ENCODE measurements at regions not wholly inside any gene's neighbourhood (a gene's known extent, or its start where the extent isn't known, plus 50 kb on each side); places are given as distances from the start of the nearest gene placed in this dataset.

GRCh38 chr20:39876976-39877635, 811.9 kb downstream of the MAFB start:
- 78 to 79% methylated on average over 10 of the region's 10 CpGs for WGBS, 2 donors
- DNase-seq (no peak), ATAC-seq (no peak)
- intact Hi-C loops (cut with DNase I), result loop anchor here in 3 of 10 donors (10.0 kb wide), 3 partner anchors 602 to 818 kb away; no protein-coding TSS in a partner anchor
- no peak overlapping the region for H3K27ac ChIP-seq
- TF ChIP-seq CTCF (IDR thresholded peaks at IDR 0.05), result no peak
- H3K4me1 ChIP-seq, result peaks cover 0 to 8% (median 0%) of the 10 kb centered on the region in 9 donors
- no peak overlapping the region for H3K4me3 ChIP-seq
- peaks cover 0 to 5% (median 2%) of the 10 kb centered on the region in 11 donors for H3K9me3 ChIP-seq
- H3K27me3 ChIP-seq, result peaks cover 0 to 23% (median 5%) of the 10 kb centered on the region in 7 donors
- no peaks in the 10 kb centered on the region for H3K36me3 ChIP-seq

- 72 to 73% methylated on average over 3 of the region's 3 CpGs for WGBS, 2 donors
- TF ChIP-seq CTCF (IDR thresholded peaks at IDR 0.05), result no peak
- H3K27me3 ChIP-seq, result peaks cover 0 to 23% (median 5%) of the 10 kb centered on the region in 7 donors
- no peaks in the 10 kb centered on the region for H3K36me3 ChIP-seq
- no peak for ATAC-seq
- DNase-seq, result no peak
- no peak overlapping the region for H3K27ac ChIP-seq
- no peak overlapping the region for H3K4me3 ChIP-seq
- intact Hi-C loops (cut with DNase I), result loop anchor here in 3 of 10 donors (2.0 to 10.0 kb wide), 4 partner anchors 601 to 819 kb away; no protein-coding TSS in a partner anchor
- H3K4me1 ChIP-seq, result peaks cover 0 to 8% (median 0%) of the 10 kb centered on the region in 9 donors
- H3K9me3 ChIP-seq, result no peaks in the 10 kb centered on the region
Observed at GRCh38 chr20:39875492-39876110, 813.4 kb downstream of the MAFB start.

GRCh38 chr20:39874049-39874893, 814.8 kb downstream of the MAFB start:
- Histone ChIP-seq H3K4me3 (no peak overlapping the region), H3K9me3 (no peaks in the 10 kb centered on the region), H3K27me3 (peaks cover 0 to 15% (median 5%) of the 10 kb centered on the region in 7 donors), H3K27ac (no peak overlapping the region), H3K36me3 (no peaks in the 10 kb centered on the region), H3K4me1 (peaks cover 0 to 8% (median 0%) of the 10 kb centered on the region in 9 donors)
- WGBS, 2 donors, result 55 to 63% methylated on average over 8 of the region's 8 CpGs
- intact Hi-C loops (cut with DNase I), result loop anchor here in 7 of 10 donors (2.0 to 10.0 kb wide), 8 partner anchors 599 to 821 kb away; no protein-coding TSS in a partner anchor
- DNase-seq (peak; percentile 46 to 88), ATAC-seq (peak; percentile 53 to 97 (median 95))
- peak; percentile 62 to 89 (median 85) for TF ChIP-seq CTCF (IDR thresholded peaks at IDR 0.05)

- 57 to 65% methylated on average over 2 of the region's 2 CpGs for WGBS, 2 donors
- peaks cover 0 to 15% (median 5%) of the 10 kb centered on the region in 7 donors for H3K27me3 ChIP-seq
- ATAC-seq (peak in 1 of 8 donors; percentile 15), DNase-seq (no peak)
- TF ChIP-seq CTCF (IDR thresholded peaks at IDR 0.05), result no peak
- no peaks in the 10 kb centered on the region for H3K9me3 ChIP-seq
- H3K36me3 ChIP-seq, result no peaks in the 10 kb centered on the region
- intact Hi-C loops (cut with DNase I), result loop anchor here in 7 of 10 donors (5.0 to 10.0 kb wide), 7 partner anchors 598 to 822 kb away; no protein-coding TSS in a partner anchor
- H3K4me1 ChIP-seq, result peaks cover 0 to 8% (median 0%) of the 10 kb centered on the region in 9 donors
- H3K27ac ChIP-seq, result no peak overlapping the region
- H3K4me3 ChIP-seq, result no peak overlapping the region
Observed at GRCh38 chr20:39873286-39873685, 815.8 kb downstream of the MAFB start.
